ENCODE measurements at regions not wholly inside any gene's neighbourhood (a gene's known extent, or its start where the extent isn't known, plus 50 kb on each side); places are given as distances from the start of the nearest gene placed in this dataset.
A peak's percentile ranks its signal among the peaks of the same experiment; 100 is the strongest.
"Not testable (repeated sequence)": the region's sequence is repeated elsewhere in the genome, so short reads cannot be mapped to it uniquely, and the experiment has no call there.

DNA sequence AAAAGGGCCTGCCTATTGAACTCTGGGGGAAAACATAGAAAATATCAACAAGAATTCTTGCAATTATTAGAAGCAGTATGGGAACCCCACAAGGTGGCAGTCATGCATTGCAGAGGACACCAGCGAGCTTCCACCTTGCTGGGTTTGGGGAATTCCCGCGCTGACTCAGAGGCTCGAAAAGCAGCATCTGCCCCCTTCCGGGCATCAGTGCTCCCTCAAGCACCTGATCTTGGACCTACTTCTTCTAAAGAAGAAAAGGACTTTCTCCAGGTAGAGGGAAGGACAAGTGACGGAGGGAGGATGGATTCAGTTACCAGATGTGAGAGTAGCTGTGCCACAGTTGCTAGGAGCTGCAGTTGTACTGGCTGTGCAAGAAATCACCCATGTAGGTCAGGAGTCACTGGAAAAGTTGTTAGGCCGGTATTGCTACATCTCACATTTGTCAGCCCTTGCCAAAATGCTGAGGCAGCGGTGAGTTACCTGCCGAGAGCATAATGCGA is 415.7 kb downstream of the DIRAS2 start:
- DNase-seq, result peak; percentile 79 to 89
- H3K9ac ChIP-seq (ENCODE audit: low read length); H2BK12ac ChIP-seq (ENCODE audit: low read length); H4K8ac ChIP-seq (ENCODE audit: low read depth, low read length); H3K4me1 ChIP-seq (ENCODE audit: control insufficient read depth in 1 of 2, insufficient read depth in 2 of 2, low read length in 2 of 2); H4K12ac ChIP-seq (ENCODE audit: low read depth, low read length); H3K79me2 ChIP-seq (ENCODE audit: control insufficient read depth, insufficient read depth, low read length, poor library complexity); H2BK5ac ChIP-seq (ENCODE audit: low read depth, low read length, poor library complexity); H3K23ac ChIP-seq (ENCODE audit: low read length); H3K4me3 ChIP-seq (ENCODE audit: low read depth, low read length); H4K91ac ChIP-seq (ENCODE audit: low read depth, low read length); H3K27ac ChIP-seq (ENCODE audit: low read depth, low read length); H2AK5ac ChIP-seq (ENCODE audit: low read length); H3K79me1 ChIP-seq (ENCODE audit: low read length); H3K27me3 ChIP-seq (ENCODE audit: insufficient read depth, low read length); H3K14ac ChIP-seq (ENCODE audit: low read length); H3K36me3 ChIP-seq (ENCODE audit: control insufficient read depth in 1 of 2, insufficient read depth in 2 of 2, low read length in 2 of 2); H2BK120ac ChIP-seq (ENCODE audit: insufficient read depth, low read length, poor library complexity); H3K4ac ChIP-seq (ENCODE audit: low read depth, low read length); H3K9me3 ChIP-seq (ENCODE audit: insufficient read depth, low read depth, low read length); H2AFZ ChIP-seq (ENCODE audit: insufficient read depth, low read length, poor library complexity); H3K18ac ChIP-seq (ENCODE audit: low read length): not testable (repeated sequence)
- WGBS (ENCODE audit: extremely low coverage, insufficient coverage, insufficient read length), result no CpG with 5 or more reads among the region's 10 CpGs
- H3K4me2 ChIP-seq (ENCODE audit: low read length), result peak overlapping the region; percentile 27

- not testable (repeated sequence) for H4K12ac ChIP-seq (ENCODE audit: low read depth, low read length); DNase-seq; H3K4me1 ChIP-seq (ENCODE audit: control insufficient read depth in 1 of 2, insufficient read depth in 2 of 2, low read length in 2 of 2); H3K4me2 ChIP-seq (ENCODE audit: low read length); H2BK12ac ChIP-seq (ENCODE audit: low read length); H3K9ac ChIP-seq (ENCODE audit: low read length); H3K79me1 ChIP-seq (ENCODE audit: low read length); H3K27me3 ChIP-seq (ENCODE audit: insufficient read depth, low read length); H3K4me3 ChIP-seq (ENCODE audit: low read depth, low read length); H4K91ac ChIP-seq (ENCODE audit: low read depth, low read length); H3K79me2 ChIP-seq (ENCODE audit: control insufficient read depth, insufficient read depth, low read length, poor library complexity); H2AFZ ChIP-seq (ENCODE audit: insufficient read depth, low read length, poor library complexity); H3K18ac ChIP-seq (ENCODE audit: low read length); H2BK5ac ChIP-seq (ENCODE audit: low read depth, low read length, poor library complexity); H3K36me3 ChIP-seq (ENCODE audit: control insufficient read depth in 1 of 2, insufficient read depth in 2 of 2, low read length in 2 of 2); H2AK5ac ChIP-seq (ENCODE audit: low read length); H3K23ac ChIP-seq (ENCODE audit: low read length); H3K14ac ChIP-seq (ENCODE audit: low read length); H3K4ac ChIP-seq (ENCODE audit: low read depth, low read length); H3K27ac ChIP-seq (ENCODE audit: low read depth, low read length); H4K8ac ChIP-seq (ENCODE audit: low read depth, low read length); H2BK120ac ChIP-seq (ENCODE audit: insufficient read depth, low read length, poor library complexity); H3K9me3 ChIP-seq (ENCODE audit: insufficient read depth, low read depth, low read length)
- no CpG with 5 or more reads among the region's 4 CpGs for WGBS (ENCODE audit: extremely low coverage, insufficient coverage, insufficient read length)
Measured at GRCh38 chr9:90233081-90233480, 409.5 kb downstream of the DIRAS2 start.

GRCh38 chr9:90240541-90240940 is 402.1 kb downstream of the DIRAS2 start:
- no peaks in the 10 kb centered on the region for H3K79me1 ChIP-seq (ENCODE audit: low read length)
- WGBS (ENCODE audit: extremely low coverage, insufficient coverage, insufficient read length), result no CpG with 5 or more reads among the region's 7 CpGs

GRCh38 chr9:90245661-90246060 is 397.0 kb downstream of the DIRAS2 start:
- H3K4me1 ChIP-seq (ENCODE audit: control insufficient read depth in 1 of 2, insufficient read depth in 2 of 2, low read length in 2 of 2), result peaks cover 4 to 7% of the 10 kb centered on the region in 2 experiments
- H2BK12ac ChIP-seq (ENCODE audit: low read length), result no peak overlapping the region
- H4K91ac ChIP-seq (ENCODE audit: low read depth, low read length), result no peak overlapping the region
- H3K4me3 ChIP-seq (ENCODE audit: low read depth, low read length), result no peak overlapping the region
- H3K4ac ChIP-seq (ENCODE audit: low read depth, low read length), result no peak overlapping the region
- no peaks in the 10 kb centered on the region for H3K79me2 ChIP-seq (ENCODE audit: control insufficient read depth, insufficient read depth, low read length, poor library complexity)
- no peak for DNase-seq
- H3K36me3 ChIP-seq (ENCODE audit: control insufficient read depth in 1 of 2, insufficient read depth in 2 of 2, low read length in 2 of 2), result no peaks in the 10 kb centered on the region
- H2BK120ac ChIP-seq (ENCODE audit: insufficient read depth, low read length, poor library complexity), result no peak overlapping the region
- no peak overlapping the region for H3K23ac ChIP-seq (ENCODE audit: low read length)
- no peak overlapping the region for H2AFZ ChIP-seq (ENCODE audit: insufficient read depth, low read length, poor library complexity)
- no peak overlapping the region for H4K8ac ChIP-seq (ENCODE audit: low read depth, low read length)
- WGBS (ENCODE audit: extremely low coverage, insufficient coverage, insufficient read length), result no CpG with 5 or more reads among the region's 3 CpGs
- H3K79me1 ChIP-seq (ENCODE audit: low read length), result no peaks in the 10 kb centered on the region
- no peaks in the 10 kb centered on the region for H3K27me3 ChIP-seq (ENCODE audit: insufficient read depth, low read length)
- H3K18ac ChIP-seq (ENCODE audit: low read length), result no peak overlapping the region
- H2AK5ac ChIP-seq (ENCODE audit: low read length), result no peak overlapping the region
- no peak overlapping the region for H3K4me2 ChIP-seq (ENCODE audit: low read length)
- H3K27ac ChIP-seq (ENCODE audit: low read depth, low read length), result no peak overlapping the region
- no peak overlapping the region for H2BK5ac ChIP-seq (ENCODE audit: low read depth, low read length, poor library complexity)
- no peak overlapping the region for H4K12ac ChIP-seq (ENCODE audit: low read depth, low read length)
- no peak overlapping the region for H3K9ac ChIP-seq (ENCODE audit: low read length)
- no peak overlapping the region for H3K14ac ChIP-seq (ENCODE audit: low read length)
- H3K9me3 ChIP-seq (ENCODE audit: insufficient read depth, low read depth, low read length), result no peaks in the 10 kb centered on the region

More at GRCh38 chr9:90240541-90240940, 402.1 kb downstream of the DIRAS2 start:
- Histone ChIP-seq H3K4ac (ENCODE audit: low read depth, low read length) (no peak overlapping the region), H2AK5ac (ENCODE audit: low read length) (no peak overlapping the region), H3K27ac (ENCODE audit: low read depth, low read length) (no peak overlapping the region), H3K4me1 (ENCODE audit: control insufficient read depth in 1 of 2, insufficient read depth in 2 of 2, low read length in 2 of 2) (no peaks in the 10 kb centered on the region), H4K8ac (ENCODE audit: low read depth, low read length) (no peak overlapping the region), H3K79me2 (ENCODE audit: control insufficient read depth, insufficient read depth, low read length, poor library complexity) (no peaks in the 10 kb centered on the region), H2BK120ac (ENCODE audit: insufficient read depth, low read length, poor library complexity) (no peak overlapping the region), H3K14ac (ENCODE audit: low read length) (no peak overlapping the region), H2BK12ac (ENCODE audit: low read length) (no peak overlapping the region), H3K9me3 (ENCODE audit: insufficient read depth, low read depth, low read length) (no peaks in the 10 kb centered on the region), H2BK5ac (ENCODE audit: low read depth, low read length, poor library complexity) (no peak overlapping the region), H3K18ac (ENCODE audit: low read length) (no peak overlapping the region), H4K91ac (ENCODE audit: low read depth, low read length) (no peak overlapping the region), H3K36me3 (ENCODE audit: control insufficient read depth in 1 of 2, insufficient read depth in 2 of 2, low read length in 2 of 2) (no peaks in the 10 kb centered on the region), H3K23ac (ENCODE audit: low read length) (no peak overlapping the region), H3K27me3 (ENCODE audit: insufficient read depth, low read length) (no peaks in the 10 kb centered on the region), H3K4me3 (ENCODE audit: low read depth, low read length) (no peak overlapping the region), H4K12ac (ENCODE audit: low read depth, low read length) (no peak overlapping the region), H3K4me2 (ENCODE audit: low read length) (no peak overlapping the region), H3K9ac (ENCODE audit: low read length) (no peak overlapping the region), H2AFZ (ENCODE audit: insufficient read depth, low read length, poor library complexity) (no peak overlapping the region)
- DNase-seq, result no peak
